ENCODE measurements at regions not wholly inside any gene's neighbourhood (a gene's known extent, or its start where the extent isn't known, plus 50 kb on each side); places are given as distances from the start of the nearest gene placed in this dataset.
A peak's percentile ranks its signal among the peaks of the same experiment; 100 is the strongest.

- no peak for TF ChIP-seq CTCF (IDR thresholded peaks at IDR 0.05; ENCODE audit: low read depth, low read length)
- no peak for DNase-seq (ENCODE audit: low read depth in 2 of 2)
- H3K4me3 ChIP-seq (replicated peaks in 1 of 2; ENCODE audit: low read depth in 2 of 2, low read length in 2 of 2): no peak overlapping the region
Measured at GRCh38 chr4:162954976-162955375, 211.7 kb downstream of the NAF1 start.

- H3K4me3 ChIP-seq (replicated peaks in 1 of 2; ENCODE audit: low read depth in 2 of 2, low read length in 2 of 2): no peak overlapping the region
Measured at GRCh38 chr4:162952232-162952631, 214.5 kb downstream of the NAF1 start.

GRCh38 chr4:162945713-162946112 is 221.0 kb downstream of the NAF1 start:
- no peak for DNase-seq (ENCODE audit: low read depth in 2 of 2)
- no peak overlapping the region for H3K4me3 ChIP-seq (replicated peaks in 1 of 2; ENCODE audit: low read depth in 2 of 2, low read length in 2 of 2)
- TF ChIP-seq CTCF (IDR thresholded peaks at IDR 0.05; ENCODE audit: low read depth, low read length): no peak

More at GRCh38 chr4:162952232-162952631, 214.5 kb downstream of the NAF1 start:
- DNase-seq (ENCODE audit: low read depth in 2 of 2): peak in 1 of 2 donors; percentile 35
- TF ChIP-seq CTCF (IDR thresholded peaks at IDR 0.05; ENCODE audit: low read depth, low read length): no peak

GRCh38 chr4:162943263-162943662 is 223.4 kb downstream of the NAF1 start:
- no peak overlapping the region for H3K4me3 ChIP-seq (replicated peaks in 1 of 2; ENCODE audit: low read depth in 2 of 2, low read length in 2 of 2)
- TF ChIP-seq CTCF (IDR thresholded peaks at IDR 0.05; ENCODE audit: low read depth, low read length): no peak
- no peak for DNase-seq (ENCODE audit: low read depth in 2 of 2)

GRCh38 chr4:162938738-162939485 is 227.8 kb downstream of the NAF1 start:
- H3K4me3 ChIP-seq (replicated peaks in 1 of 2; ENCODE audit: low read depth in 2 of 2, low read length in 2 of 2): no peak overlapping the region
- no peak for DNase-seq (ENCODE audit: low read depth in 2 of 2)
- TF ChIP-seq CTCF (IDR thresholded peaks at IDR 0.05; ENCODE audit: low read depth, low read length): no peak

GRCh38 chr4:162935214-162935613 is 231.5 kb downstream of the NAF1 start:
- H3K4me3 ChIP-seq (replicated peaks in 1 of 2; ENCODE audit: low read depth in 2 of 2, low read length in 2 of 2): no peak overlapping the region
- no peak for TF ChIP-seq CTCF (IDR thresholded peaks at IDR 0.05; ENCODE audit: low read depth, low read length)
- no peak for DNase-seq (ENCODE audit: low read depth in 2 of 2)

GRCh38 chr4:162931286-162931685 is 235.4 kb downstream of the NAF1 start:
- no peak overlapping the region for H3K4me3 ChIP-seq (replicated peaks in 1 of 2; ENCODE audit: low read depth in 2 of 2, low read length in 2 of 2)
- TF ChIP-seq CTCF (IDR thresholded peaks at IDR 0.05; ENCODE audit: low read depth, low read length): no peak
- DNase-seq (ENCODE audit: low read depth in 2 of 2): peak in 1 of 2 donors; percentile 6
